Glutamatergic neuron (in vitro differentiated cells): ENCODE measurements at regions not wholly inside any gene's neighbourhood (a gene's known extent, or its start where the extent isn't known, plus 50 kb on each side); places are given as distances from the start of the nearest gene placed in this dataset.
"Not testable (repeated sequence)": the region's sequence is repeated elsewhere in the genome, so short reads cannot be mapped to it uniquely, and the experiment has no call there.

Experiments used
- DNase-seq: peaks from one replicate; pipeline ENCODE4 v3.0.0; 2022
- H3K27ac Mint-ChIP-seq: one replicate; pipeline ENCODE4 v1.8.0; 2020; ENCODE audit warnings: mild to moderate bottlenecking, mixed read lengths, inconsistent platforms; ENCODE audit not compliant: unreplicated experiment
- H3K27me3 Mint-ChIP-seq: one replicate; pipeline ENCODE4 v1.8.0; 2020; ENCODE audit warnings: mild to moderate bottlenecking, moderate library complexity, mixed read lengths, inconsistent platforms; ENCODE audit not compliant: unreplicated experiment
- H3K36me3 Mint-ChIP-seq: one replicate; pipeline ENCODE4 v1.8.0; 2020; ENCODE audit warnings: mild to moderate bottlenecking, mixed read lengths, inconsistent platforms; ENCODE audit not compliant: unreplicated experiment
- H3K4me1 Mint-ChIP-seq: one replicate; pipeline ENCODE4 v1.8.0; 2020; ENCODE audit warnings: mild to moderate bottlenecking, low read depth, mixed read lengths, inconsistent platforms; ENCODE audit not compliant: unreplicated experiment
- H3K4me3 Mint-ChIP-seq: one replicate; pipeline ENCODE4 v1.8.0; 2020; ENCODE audit warnings: mild to moderate bottlenecking, mixed read lengths, inconsistent platforms; ENCODE audit not compliant: unreplicated experiment
- H3K9me3 Mint-ChIP-seq: one replicate; pipeline ENCODE4 v1.8.0; 2020; ENCODE audit warnings: mild to moderate bottlenecking, moderate library complexity, mixed read lengths, inconsistent platforms; ENCODE audit not compliant: unreplicated experiment
- TF ChIP-seq, protein P1 (sequence below): fragments of 200-600 bp; sonication (generic); IDR thresholded peaks from one replicate; pipeline ENCODE4 v1.5.0; 2021; ENCODE audit not compliant: partially characterized antibody, unreplicated experiment

GRCh38 chr5:131107128-131107527 lies 57.9 kb downstream of the HINT1 start:
- DNase-seq: no peak
- no peaks in the 10 kb centered on the region for H3K27me3 Mint-ChIP-seq
- no peaks in the 10 kb centered on the region for H3K36me3 Mint-ChIP-seq
- TF ChIP-seq, protein P1, sequence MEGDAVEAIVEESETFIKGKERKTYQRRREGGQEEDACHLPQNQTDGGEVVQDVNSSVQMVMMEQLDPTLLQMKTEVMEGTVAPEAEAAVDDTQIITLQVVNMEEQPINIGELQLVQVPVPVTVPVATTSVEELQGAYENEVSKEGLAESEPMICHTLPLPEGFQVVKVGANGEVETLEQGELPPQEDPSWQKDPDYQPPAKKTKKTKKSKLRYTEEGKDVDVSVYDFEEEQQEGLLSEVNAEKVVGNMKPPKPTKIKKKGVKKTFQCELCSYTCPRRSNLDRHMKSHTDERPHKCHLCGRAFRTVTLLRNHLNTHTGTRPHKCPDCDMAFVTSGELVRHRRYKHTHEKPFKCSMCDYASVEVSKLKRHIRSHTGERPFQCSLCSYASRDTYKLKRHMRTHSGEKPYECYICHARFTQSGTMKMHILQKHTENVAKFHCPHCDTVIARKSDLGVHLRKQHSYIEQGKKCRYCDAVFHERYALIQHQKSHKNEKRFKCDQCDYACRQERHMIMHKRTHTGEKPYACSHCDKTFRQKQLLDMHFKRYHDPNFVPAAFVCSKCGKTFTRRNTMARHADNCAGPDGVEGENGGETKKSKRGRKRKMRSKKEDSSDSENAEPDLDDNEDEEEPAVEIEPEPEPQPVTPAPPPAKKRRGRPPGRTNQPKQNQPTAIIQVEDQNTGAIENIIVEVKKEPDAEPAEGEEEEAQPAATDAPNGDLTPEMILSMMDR: no peak
- no peak overlapping the region for H3K27ac Mint-ChIP-seq
- H3K4me1 Mint-ChIP-seq: no peaks in the 10 kb centered on the region
- no peak overlapping the region for H3K4me3 Mint-ChIP-seq
- no peaks in the 10 kb centered on the region for H3K9me3 Mint-ChIP-seq

DNA sequence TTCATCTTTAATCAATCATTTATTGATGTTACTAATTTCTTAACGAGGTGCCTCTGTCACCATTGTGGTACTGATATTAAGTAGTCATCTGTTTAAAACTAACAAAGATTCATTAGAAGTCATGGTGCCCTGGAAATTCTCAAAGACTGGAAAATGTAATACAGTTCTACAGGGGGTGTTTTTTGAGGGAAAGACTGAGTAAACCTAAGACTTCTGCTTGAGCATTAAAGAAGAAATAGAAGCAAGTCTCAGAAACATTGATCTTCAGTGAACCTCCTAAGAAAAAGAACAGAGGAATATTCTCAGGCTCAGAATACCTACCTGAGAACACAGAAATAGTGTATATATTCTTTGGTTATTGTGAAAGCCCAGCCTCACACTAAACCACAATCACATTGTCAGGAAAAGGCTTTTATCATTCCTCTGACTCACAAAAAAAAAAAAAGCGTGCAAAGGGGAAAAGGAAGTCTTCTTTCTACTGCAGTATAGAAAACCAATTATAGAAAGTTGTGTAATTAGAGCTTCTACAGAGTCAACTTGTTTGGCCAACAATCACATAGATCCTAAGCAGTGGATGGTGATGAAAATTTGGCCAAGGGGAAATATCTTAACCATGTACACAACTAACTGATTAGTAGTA lies 60.8 kb downstream of the HINT1 start:
- Mint-ChIP-seq H3K36me3 (no peaks in the 10 kb centered on the region), H3K27me3 (no peaks in the 10 kb centered on the region), H3K9me3 (no peaks in the 10 kb centered on the region), H3K4me1 (no peaks in the 10 kb centered on the region), H3K27ac (no peak overlapping the region), H3K4me3 (no peak overlapping the region)
- DNase-seq: no peak
- TF ChIP-seq, protein P1: no peak

GRCh38 chr5:131096774-131097710 lies 68.0 kb downstream of the HINT1 start:
- Mint-ChIP-seq H3K36me3 (no peaks in the 10 kb centered on the region), H3K27ac (no peak overlapping the region), H3K4me3 (no peak overlapping the region), H3K27me3 (no peaks in the 10 kb centered on the region), H3K9me3 (no peaks in the 10 kb centered on the region), H3K4me1 (no peaks in the 10 kb centered on the region)
- no peak for DNase-seq
- TF ChIP-seq, protein P1: no peak

- not testable (repeated sequence) for H3K27me3 Mint-ChIP-seq, H3K4me1 Mint-ChIP-seq, H3K27ac Mint-ChIP-seq, DNase-seq, H3K9me3 Mint-ChIP-seq, H3K4me3 Mint-ChIP-seq, H3K36me3 Mint-ChIP-seq
Observed at GRCh38 chr5:131095561-131095960, 69.5 kb downstream of the HINT1 start.

- Mint-ChIP-seq H3K27me3 (no peaks in the 10 kb centered on the region), H3K27ac (no peak overlapping the region), H3K9me3 (peaks cover 4% of the 10 kb centered on the region), H3K4me1 (no peaks in the 10 kb centered on the region), H3K4me3 (no peak overlapping the region), H3K36me3 (no peaks in the 10 kb centered on the region)
- TF ChIP-seq, protein P1: no peak
- no peak for DNase-seq
Observed at GRCh38 chr5:131084436-131084835, 80.6 kb downstream of the HINT1 start.
